GM18505 (cell line): ENCODE measurements at regions not wholly inside any gene's neighbourhood (a gene's known extent, or its start where the extent isn't known, plus 50 kb on each side); places are given as distances from the start of the nearest gene placed in this dataset.
A peak's percentile ranks its signal among the peaks of the same experiment; 100 is the strongest.

ENCODE experiments used
- ATAC-seq: cut with Tn5 transposase; IDR thresholded peaks from one replicate; pipeline ENCODE4 v1.9.1; 2021; ENCODE audit not compliant: unreplicated experiment
- POLR2A ChIP-seq: IDR thresholded peaks from 4 replicates; pipeline ENCODE4 v1.6.1; 2011; ENCODE audit warnings: borderline replicate concordance; ENCODE audit not compliant: insufficient read depth, insufficient read length; ENCODE audit errors: extremely low read depth

- no peak for TF ChIP-seq POLR2A
- peak; percentile 82 for ATAC-seq
Observed at GRCh38 chr21:17428484-17428869, 84.4 kb upstream of the CXADR start.

- no peak for TF ChIP-seq POLR2A
- no peak for ATAC-seq
Observed at GRCh38 chr21:17428980-17429379, 83.9 kb upstream of the CXADR start.

- TF ChIP-seq POLR2A, result no peak
- ATAC-seq, result no peak
Observed at GRCh38 chr21:17429936-17430335, 82.9 kb upstream of the CXADR start.

- no peak for ATAC-seq
- TF ChIP-seq POLR2A, result no peak
Observed at GRCh38 chr21:17432732-17433057, 80.1 kb upstream of the CXADR start.

DNA sequence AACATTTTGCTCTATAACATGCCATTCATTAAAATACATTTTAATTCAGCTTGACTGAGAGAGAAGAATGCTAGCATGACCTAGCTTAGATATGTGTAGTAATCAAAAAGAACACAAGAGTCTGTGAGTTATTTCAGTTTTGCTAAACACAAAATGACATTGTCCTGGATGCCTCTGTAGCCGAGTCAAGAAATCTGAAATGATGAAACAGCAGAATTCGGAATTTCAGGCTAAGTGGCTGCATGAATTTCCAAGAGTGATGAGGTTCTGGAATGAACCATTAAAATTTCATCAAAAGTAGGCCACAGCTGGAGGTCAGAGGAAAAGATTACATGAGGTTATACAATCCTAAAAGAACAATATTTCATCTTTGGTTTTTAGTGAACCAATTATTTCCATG, 79.1 kb upstream of the CXADR start:
- TF ChIP-seq POLR2A, result no peak
- no peak for ATAC-seq

DNA sequence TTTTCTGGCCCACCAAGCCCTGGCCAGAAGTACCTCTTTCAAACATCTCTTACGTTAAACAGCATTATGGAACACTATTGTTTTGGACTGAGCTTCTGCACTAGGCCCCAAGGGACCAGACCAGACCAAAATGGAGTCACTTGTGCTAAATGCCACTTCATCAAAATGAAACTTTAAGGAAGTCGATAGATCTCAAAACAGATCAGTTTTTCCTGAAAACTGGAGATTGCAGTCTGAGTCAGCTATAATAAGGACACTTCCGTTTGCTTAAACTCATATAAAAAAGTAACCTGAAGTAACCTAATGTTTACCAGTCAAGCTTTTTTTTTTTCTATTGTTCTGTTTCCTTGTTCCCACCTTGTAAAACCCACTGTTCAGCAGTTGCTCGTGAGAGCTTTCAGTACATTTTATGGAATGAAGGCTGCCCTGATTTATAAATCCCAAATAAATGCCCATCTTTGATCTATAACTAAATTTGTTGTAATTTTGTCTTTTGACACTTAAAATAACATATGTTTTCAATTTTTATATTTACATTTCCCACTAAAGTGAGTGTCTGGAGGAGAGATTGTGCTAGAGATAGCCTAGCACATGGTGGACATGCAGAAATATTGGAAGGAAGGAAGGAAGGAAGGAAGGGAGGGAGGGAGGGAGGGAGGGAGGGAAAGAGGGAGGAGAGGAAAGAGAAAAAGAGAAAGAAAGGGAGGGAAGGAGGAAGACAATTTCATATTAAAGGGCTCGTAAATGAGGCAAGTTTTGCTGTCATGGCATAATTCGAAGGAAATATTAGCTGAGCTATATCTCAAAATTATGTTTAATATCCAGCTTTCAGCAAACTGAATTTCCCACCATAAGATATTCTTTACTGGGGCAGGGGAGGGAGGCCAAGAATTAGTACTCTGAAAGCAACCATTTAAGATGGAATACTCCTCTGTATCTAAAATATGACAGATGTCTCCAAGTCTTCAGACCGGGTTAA, 77.0 kb upstream of the CXADR start:
- no peak for TF ChIP-seq POLR2A
- no peak for ATAC-seq

DNA sequence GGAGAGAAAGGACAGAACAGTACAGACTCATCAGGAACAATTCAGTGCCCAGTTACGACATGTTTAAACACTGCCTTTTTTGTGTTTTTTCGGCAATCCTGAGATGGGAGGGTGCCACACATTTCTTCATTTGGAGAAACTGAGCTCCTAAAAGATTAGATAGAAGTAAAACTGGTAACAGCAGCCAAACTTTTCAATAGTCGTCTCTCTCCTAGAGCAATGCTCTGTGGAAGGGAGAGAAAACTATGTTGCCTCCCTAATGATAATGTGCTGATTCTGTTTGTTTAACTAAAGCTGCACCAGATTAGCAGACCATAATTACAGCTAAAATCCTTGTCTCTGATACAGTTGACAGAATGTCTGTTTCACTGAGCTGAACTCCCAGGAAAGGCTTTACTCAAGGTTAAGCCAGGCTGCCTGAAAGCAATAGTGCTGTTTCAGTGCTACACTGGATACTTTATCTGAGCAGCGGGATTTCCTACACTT, 76.2 kb upstream of the CXADR start:
- no peak for TF ChIP-seq POLR2A
- no peak for ATAC-seq

GRCh38 chr21:17438635-17439034, 74.2 kb upstream of the CXADR start:
- ATAC-seq, result no peak
- TF ChIP-seq POLR2A, result no peak

- no peak for TF ChIP-seq POLR2A
- no peak for ATAC-seq
Observed at GRCh38 chr21:17440969-17441368, 71.9 kb upstream of the CXADR start.

- TF ChIP-seq POLR2A, result no peak
- no peak for ATAC-seq
Observed at GRCh38 chr21:17441370-17441769, 71.5 kb upstream of the CXADR start.

DNA sequence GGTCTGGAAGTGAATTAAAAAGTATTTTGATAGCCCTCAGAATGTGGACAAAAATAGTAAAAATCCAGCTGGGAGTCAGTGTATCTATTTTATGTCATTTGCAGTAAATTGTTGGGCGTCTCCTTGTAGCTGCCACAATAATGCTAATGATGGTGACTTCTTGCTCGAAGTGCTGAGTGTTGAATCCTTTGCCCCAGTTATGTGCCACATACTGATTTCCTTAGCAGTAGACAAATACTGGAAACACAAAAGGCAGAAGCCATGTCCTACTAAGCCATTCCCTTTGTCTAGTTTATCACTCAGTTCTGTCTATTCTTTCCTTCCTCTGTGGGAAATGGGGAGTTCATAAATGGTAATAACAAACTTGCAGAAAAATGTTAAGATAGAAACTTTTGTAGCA, 70.7 kb upstream of the CXADR start:
- no peak for TF ChIP-seq POLR2A
- ATAC-seq, result no peak

DNA sequence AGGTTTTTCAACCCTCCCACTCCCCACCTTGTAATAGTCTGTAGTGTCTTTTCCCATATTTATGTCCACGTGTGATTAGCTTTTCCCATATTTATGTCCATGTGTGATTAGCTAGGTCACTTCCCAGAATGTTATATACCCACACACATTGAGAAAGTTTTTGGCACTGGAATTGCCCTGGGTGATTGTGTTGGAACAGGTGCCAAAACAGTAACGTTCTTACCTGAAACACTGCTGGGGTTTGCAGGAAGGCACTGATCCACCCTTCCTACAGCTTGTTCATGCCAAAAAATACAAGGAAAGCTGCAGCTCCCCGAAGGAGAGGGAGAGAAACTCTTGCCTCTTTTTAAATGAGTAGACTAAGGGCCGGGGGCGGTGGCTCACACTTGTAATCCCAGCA, 68.0 kb upstream of the CXADR start:
- no peak for TF ChIP-seq POLR2A
- ATAC-seq, result no peak

- TF ChIP-seq POLR2A, result no peak
- no peak for ATAC-seq
Observed at GRCh38 chr21:17446737-17447136, 66.1 kb upstream of the CXADR start.

GRCh38 chr21:17449701-17450100, 63.1 kb upstream of the CXADR start:
- TF ChIP-seq POLR2A, result no peak
- no peak for ATAC-seq
